22Rv1 (cell line): ENCODE measurements at regions not wholly inside any gene's neighbourhood (a gene's known extent, or its start where the extent isn't known, plus 50 kb on each side); places are given as distances from the start of the nearest gene placed in this dataset.

ENCODE experiments used
- CTCF ChIP-seq: fragments of 450-650 bp; IDR thresholded peaks from 2 replicates; pipeline ENCODE4 v1.5.1; 2017; ENCODE audit warnings: mild to moderate bottlenecking
- ZFX ChIP-seq: fragments of 450-650 bp; IDR thresholded peaks from 2 replicates; pipeline ENCODE4 v1.6.1; 2017; ENCODE audit warnings: antibody characterized with exemption, borderline replicate concordance

DNA sequence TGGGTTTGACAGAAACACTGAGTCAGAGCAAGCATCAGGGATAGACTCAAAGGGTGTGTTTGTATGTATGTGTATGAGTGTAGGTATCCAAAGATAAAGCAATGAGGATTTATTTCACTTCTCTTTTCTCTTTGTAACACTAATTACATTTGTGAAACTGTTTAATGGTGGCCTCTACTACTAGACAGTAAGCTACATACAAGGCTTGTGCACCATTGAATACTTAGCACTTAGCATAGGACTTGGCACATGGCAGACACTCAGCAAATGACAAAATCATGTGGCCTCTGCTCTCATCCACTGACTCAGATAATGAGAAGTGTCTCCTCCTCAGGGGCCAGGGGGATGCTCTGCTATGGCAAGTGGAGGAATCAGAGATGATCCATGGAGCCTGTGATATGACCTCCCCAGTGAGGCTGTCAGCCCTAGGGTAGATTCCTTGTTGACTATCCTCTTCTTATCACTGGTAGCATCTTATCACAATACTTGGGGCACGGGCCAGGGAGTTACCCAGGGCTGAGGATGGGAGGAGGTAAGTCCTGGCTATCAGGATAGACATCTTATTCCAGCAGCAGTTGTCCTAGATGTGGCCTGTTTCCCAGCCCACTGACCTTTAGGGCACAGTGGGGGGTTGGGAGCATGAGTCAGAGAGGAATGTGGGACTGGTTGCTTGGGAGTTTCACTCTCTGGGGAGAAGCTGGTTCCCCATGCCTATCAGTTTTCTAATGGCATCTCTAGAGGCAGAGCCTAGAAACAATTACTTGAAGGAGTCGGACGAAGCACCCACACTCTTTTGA is 71.2 kb upstream of the HOXC13 start:
- TF ChIP-seq CTCF (no peak), ZFX (no peak)
